ENCODE measurements at regions not wholly inside any gene's neighbourhood (a gene's known extent, or its start where the extent isn't known, plus 50 kb on each side); places are given as distances from the start of the nearest gene placed in this dataset.
A peak's percentile ranks its signal among the peaks of the same experiment; 100 is the strongest.

DNA sequence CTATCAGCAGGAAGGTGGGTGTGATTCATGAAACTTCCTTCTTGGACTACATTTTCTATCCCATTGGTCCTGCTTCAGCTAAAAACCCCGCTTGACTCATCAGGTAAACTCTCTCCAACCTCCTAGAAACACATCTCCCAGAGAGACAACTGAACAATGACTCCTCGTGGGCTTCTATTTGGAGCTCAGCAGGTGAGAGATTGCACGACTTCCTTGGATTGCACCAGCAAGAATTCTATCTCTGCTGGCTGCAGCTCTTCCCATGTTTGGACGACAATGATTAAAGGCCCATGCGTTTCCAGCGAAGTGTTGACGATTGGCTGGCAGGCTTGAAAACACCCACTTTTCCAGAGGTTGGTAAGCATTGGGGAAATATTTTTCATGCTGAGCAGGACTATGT, 216.1 kb upstream of the NTM start:
- Histone ChIP-seq H3K79me1 (ENCODE audit: insufficient read depth, low read depth, low read length, poor library complexity, severe bottlenecking) (no peaks in the 10 kb centered on the region), H3K14ac (ENCODE audit: insufficient read depth, low read length) (no peak overlapping the region), H4K20me1 (ENCODE audit: control insufficient read depth, insufficient read depth, insufficient read length) (no peaks in the 10 kb centered on the region), H2AFZ (ENCODE audit: low read length) (no peak overlapping the region), H4K5ac (ENCODE audit: insufficient read length, low read depth, low read length) (no peak overlapping the region), H3K9me3 (ENCODE audit: control insufficient read depth, low read depth, low read length) (no peaks in the 10 kb centered on the region), H3K23me2 (ENCODE audit: insufficient read length, low read depth, low read length, poor library complexity, severe bottlenecking) (no peaks in the 10 kb centered on the region), H3K4me1 (ENCODE audit: insufficient read depth, low read length) (peaks cover 4% of the 10 kb centered on the region; the same call in 1 of the 2 replicates), H3K18ac (ENCODE audit: insufficient read length, low read depth, low read length) (no peak overlapping the region), H3K4ac (ENCODE audit: low read depth, low read length) (no peak overlapping the region), H3K9ac (ENCODE audit: extremely low read depth, insufficient read length, low read length) (no peak overlapping the region), H2BK12ac (ENCODE audit: insufficient read length, low read depth, low read length) (no peak overlapping the region), H3K79me2 (ENCODE audit: insufficient read depth, low read length) (no peaks in the 10 kb centered on the region), H2BK120ac (ENCODE audit: low read depth, low read length, poor library complexity, severe bottlenecking) (no peak overlapping the region), H3K56ac (ENCODE audit: insufficient read length, low read depth, low read length) (no peak overlapping the region), H3T11ph (ENCODE audit: low read length) (no peak overlapping the region), H2BK15ac (ENCODE audit: low read depth, low read length) (no peak overlapping the region), H3K4me2 (ENCODE audit: insufficient read depth, insufficient read length, low read length) (no peak overlapping the region), H4K8ac (replicated peaks; ENCODE audit: insufficient read length, low read depth, low read length) (no peak overlapping the region), H2BK20ac (ENCODE audit: low read depth, low read length, poor library complexity, severe bottlenecking) (no peak overlapping the region), H3K27me3 (ENCODE audit: insufficient read depth, low read length) (no peaks in the 10 kb centered on the region), H3K23ac (ENCODE audit: insufficient read length, low read depth, low read length) (no peak overlapping the region), H2BK5ac (ENCODE audit: insufficient read length, low read length) (no peak overlapping the region), H3K27ac (ENCODE audit: insufficient read length, low read depth, low read length) (no peak overlapping the region), H2AK5ac (ENCODE audit: insufficient read length, low read length) (no peak overlapping the region), H4K91ac (ENCODE audit: insufficient read length, low read depth, low read length) (no peak overlapping the region)
- H3K4me1 Mint-ChIP-seq = peaks cover 25 to 26% of the 10 kb centered on the region in 2 experiments
- no peak overlapping the region for H3K4me3 Mint-ChIP-seq
- H3K36me3 Mint-ChIP-seq (ENCODE audit: insufficient read depth in 1 of 3, low read depth in 3 of 3) = no peaks in the 10 kb centered on the region
- no peaks in the 10 kb centered on the region; the same call in 1 of the 2 replicates for H3K27me3 Mint-ChIP-seq (ENCODE audit: low read depth)
- TF ChIP-seq, protein P1, sequence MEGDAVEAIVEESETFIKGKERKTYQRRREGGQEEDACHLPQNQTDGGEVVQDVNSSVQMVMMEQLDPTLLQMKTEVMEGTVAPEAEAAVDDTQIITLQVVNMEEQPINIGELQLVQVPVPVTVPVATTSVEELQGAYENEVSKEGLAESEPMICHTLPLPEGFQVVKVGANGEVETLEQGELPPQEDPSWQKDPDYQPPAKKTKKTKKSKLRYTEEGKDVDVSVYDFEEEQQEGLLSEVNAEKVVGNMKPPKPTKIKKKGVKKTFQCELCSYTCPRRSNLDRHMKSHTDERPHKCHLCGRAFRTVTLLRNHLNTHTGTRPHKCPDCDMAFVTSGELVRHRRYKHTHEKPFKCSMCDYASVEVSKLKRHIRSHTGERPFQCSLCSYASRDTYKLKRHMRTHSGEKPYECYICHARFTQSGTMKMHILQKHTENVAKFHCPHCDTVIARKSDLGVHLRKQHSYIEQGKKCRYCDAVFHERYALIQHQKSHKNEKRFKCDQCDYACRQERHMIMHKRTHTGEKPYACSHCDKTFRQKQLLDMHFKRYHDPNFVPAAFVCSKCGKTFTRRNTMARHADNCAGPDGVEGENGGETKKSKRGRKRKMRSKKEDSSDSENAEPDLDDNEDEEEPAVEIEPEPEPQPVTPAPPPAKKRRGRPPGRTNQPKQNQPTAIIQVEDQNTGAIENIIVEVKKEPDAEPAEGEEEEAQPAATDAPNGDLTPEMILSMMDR (conservative IDR thresholded peaks at IDR 0.05) = no peak
- WGBS (ENCODE audit: extremely low coverage, insufficient read length, low lambda C conversion rate) = no CpG with 5 or more reads among the region's 7 CpGs
- no peaks in the 10 kb centered on the region for H3K9me3 Mint-ChIP-seq
- no peak for DNase-seq
- peak overlapping the region in 1 of 3 experiments; percentile 27; a peak in 2 of 7 replicates for H3K27ac Mint-ChIP-seq

Data from H9 (cell line).